Thyroid gland (tissue), 4 donors: ENCODE measurements at regions not wholly inside any gene's neighbourhood (a gene's known extent, or its start where the extent isn't known, plus 50 kb on each side); places are given as distances from the start of the nearest gene placed in this dataset.

Experiments
- DNase-seq, 2 donors: peaks; one replicate each; pipeline ENCODE4 v3.0.0-alpha.2; 2019
- H3K27ac ChIP-seq, 3 donors: fragments of 200-600 bp; sonication (generic); 1 replicate in 2 of 3; 2 replicates in 1 of 3; pipeline ENCODE4 v1.5.1; 2016 to 2019; ENCODE audit warnings: mild to moderate bottlenecking in 1 of 3, moderate library complexity in 1 of 3
- H3K27me3 ChIP-seq: fragments of 200-600 bp; sonication (generic); one replicate; pipeline ENCODE4 v1.5.1; 2019
- H3K36me3 ChIP-seq, 2 donors: fragments of 200-600 bp; sonication (generic); one replicate each; pipeline ENCODE4 v1.5.1; 2016 to 2019
- H3K4me1 ChIP-seq, 2 donors: fragments of 200-600 bp; sonication (generic); one replicate each; pipeline ENCODE4 v1.5.1; 2017 to 2019
- H3K4me3 ChIP-seq, 3 donors: fragments of 200-600 bp; sonication (generic); replicated peaks in 1 of 3; 1 replicate in 2 of 3; 2 replicates in 1 of 3; pipeline ENCODE4 v1.5.1; 2016; ENCODE audit warnings: mild to moderate bottlenecking in 1 of 3
- H3K9me3 ChIP-seq: fragments of 200-600 bp; sonication (generic); one replicate; pipeline ENCODE4 v1.5.1; 2017
- POLR2A ChIP-seq, 2 donors: fragments of 450-650 bp; IDR thresholded peaks; one replicate each; pipeline ENCODE4 v1.6.1; 2017; ENCODE audit warnings: antibody characterized with exemption in 2 of 2, mild to moderate bottlenecking in 2 of 2, moderate library complexity in 1 of 2
- WGBS, 2 donors: methylation state at CpG; one replicate each; pipeline ENCODE4 v1.1.5; 2017; 5-methylcytosine and 5-hydroxymethylcytosine counted together
- intact Hi-C: fragments of 100-400 bp; cut with DNase I; formaldehyde crosslinking; loops from one replicate; pipeline ENCODE4 v1.15.1; 2023
- TF ChIP-seq, protein P1 (sequence below), 6 experiments: fragments of 200-600 bp in 3 of 6; fragments of 450-650 bp in 3 of 6; sonication (generic) in 3 of 6; IDR thresholded peaks; one replicate each; pipeline ENCODE4 v1.5.1; 2016 to 2019; ENCODE audit warnings: antibody characterized with exemption in 6 of 6, mild to moderate bottlenecking in 2 of 6, inconsistent platforms in 1 of 6, moderate library complexity in 1 of 6

- intact Hi-C loops = no loop called here
- H3K4me3 ChIP-seq = no peak overlapping the region
- H3K9me3 ChIP-seq = no peaks in the 10 kb centered on the region
- H3K4me1 ChIP-seq = no peaks in the 10 kb centered on the region
- H3K27me3 ChIP-seq = no peaks in the 10 kb centered on the region
- WGBS, 2 donors = 84 to 86% methylated on average over 5 of the region's 5 CpGs
- H3K36me3 ChIP-seq = no peaks in the 10 kb centered on the region
- no peak for TF ChIP-seq POLR2A (IDR thresholded peaks at IDR 0.05)
- TF ChIP-seq, protein P1, sequence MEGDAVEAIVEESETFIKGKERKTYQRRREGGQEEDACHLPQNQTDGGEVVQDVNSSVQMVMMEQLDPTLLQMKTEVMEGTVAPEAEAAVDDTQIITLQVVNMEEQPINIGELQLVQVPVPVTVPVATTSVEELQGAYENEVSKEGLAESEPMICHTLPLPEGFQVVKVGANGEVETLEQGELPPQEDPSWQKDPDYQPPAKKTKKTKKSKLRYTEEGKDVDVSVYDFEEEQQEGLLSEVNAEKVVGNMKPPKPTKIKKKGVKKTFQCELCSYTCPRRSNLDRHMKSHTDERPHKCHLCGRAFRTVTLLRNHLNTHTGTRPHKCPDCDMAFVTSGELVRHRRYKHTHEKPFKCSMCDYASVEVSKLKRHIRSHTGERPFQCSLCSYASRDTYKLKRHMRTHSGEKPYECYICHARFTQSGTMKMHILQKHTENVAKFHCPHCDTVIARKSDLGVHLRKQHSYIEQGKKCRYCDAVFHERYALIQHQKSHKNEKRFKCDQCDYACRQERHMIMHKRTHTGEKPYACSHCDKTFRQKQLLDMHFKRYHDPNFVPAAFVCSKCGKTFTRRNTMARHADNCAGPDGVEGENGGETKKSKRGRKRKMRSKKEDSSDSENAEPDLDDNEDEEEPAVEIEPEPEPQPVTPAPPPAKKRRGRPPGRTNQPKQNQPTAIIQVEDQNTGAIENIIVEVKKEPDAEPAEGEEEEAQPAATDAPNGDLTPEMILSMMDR (IDR thresholded peaks at IDR 0.05) = no peak
- DNase-seq = no peak
- H3K27ac ChIP-seq = no peak overlapping the region
These were observed 100.5 kb downstream of the AASDH start for GRCh38 chr4:56286763-56287162.

DNA sequence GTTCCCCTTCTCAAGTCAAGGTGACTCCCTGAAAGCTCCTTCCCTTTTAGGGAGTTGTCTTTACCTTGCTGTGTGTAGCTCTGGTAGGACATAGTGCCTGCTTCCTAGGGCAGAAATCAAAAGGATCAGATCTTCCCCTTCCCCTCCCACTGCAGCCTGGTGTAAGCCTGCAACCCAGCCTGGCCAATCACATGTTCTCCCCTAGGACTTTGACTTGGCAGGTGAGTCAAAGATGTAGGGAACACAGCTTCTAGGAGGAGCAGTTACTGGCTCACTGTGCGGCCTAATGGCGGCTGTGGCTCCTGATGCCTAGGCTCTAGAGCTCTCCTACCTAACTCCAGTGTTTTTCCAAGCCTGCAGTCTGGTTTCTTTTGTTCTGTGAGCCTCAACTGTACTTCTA lies 103.9 kb downstream of the AASDH start:
- H3K27ac ChIP-seq = no peak overlapping the region
- intact Hi-C loops = no loop called here
- no peaks in the 10 kb centered on the region for H3K9me3 ChIP-seq
- 90 to 97% methylated on average over 2 of the region's 2 CpGs for WGBS, 2 donors
- no peaks in the 10 kb centered on the region for H3K4me1 ChIP-seq
- no peak for DNase-seq
- no peak overlapping the region for H3K4me3 ChIP-seq
- TF ChIP-seq POLR2A (IDR thresholded peaks at IDR 0.05) = no peak
- TF ChIP-seq, protein P1 (IDR thresholded peaks at IDR 0.05) = no peak
- no peaks in the 10 kb centered on the region for H3K36me3 ChIP-seq
- no peaks in the 10 kb centered on the region for H3K27me3 ChIP-seq

- no peak for DNase-seq
- TF ChIP-seq, protein P1 (IDR thresholded peaks at IDR 0.05) = no peak
- no peak for TF ChIP-seq POLR2A (IDR thresholded peaks at IDR 0.05)
- no peak overlapping the region for H3K4me3 ChIP-seq
- H3K36me3 ChIP-seq = no peaks in the 10 kb centered on the region
- H3K4me1 ChIP-seq = no peaks in the 10 kb centered on the region
- WGBS, 2 donors = 77 to 83% methylated on average over 2 of the region's 2 CpGs
- intact Hi-C loops = no loop called here
- H3K27ac ChIP-seq = no peak overlapping the region
- no peaks in the 10 kb centered on the region for H3K27me3 ChIP-seq
- no peaks in the 10 kb centered on the region for H3K9me3 ChIP-seq
These were observed 105.3 kb downstream of the AASDH start for GRCh38 chr4:56282004-56282403.

GRCh38 chr4:56276547-56276946 lies 110.7 kb downstream of the AASDH start:
- Histone ChIP-seq H3K27me3 (no peaks in the 10 kb centered on the region), H3K4me1 (no peaks in the 10 kb centered on the region), H3K9me3 (no peaks in the 10 kb centered on the region), H3K27ac (no peak overlapping the region), H3K4me3 (no peak overlapping the region), H3K36me3 (no peaks in the 10 kb centered on the region)
- no peak for DNase-seq
- TF ChIP-seq, protein P1 (IDR thresholded peaks at IDR 0.05) = no peak
- no peak for TF ChIP-seq POLR2A (IDR thresholded peaks at IDR 0.05)
- intact Hi-C loops = no loop called here

- 76 to 85% methylated on average over 2 of the region's 2 CpGs for WGBS, 2 donors
- Histone ChIP-seq H3K36me3 (no peaks in the 10 kb centered on the region), H3K27ac (no peak overlapping the region), H3K9me3 (no peaks in the 10 kb centered on the region), H3K4me1 (no peaks in the 10 kb centered on the region), H3K27me3 (no peaks in the 10 kb centered on the region), H3K4me3 (no peak overlapping the region)
- intact Hi-C loops = no loop called here
- TF ChIP-seq, protein P1 (IDR thresholded peaks at IDR 0.05) = no peak
- no peak for TF ChIP-seq POLR2A (IDR thresholded peaks at IDR 0.05)
- DNase-seq = no peak
These were observed 113.9 kb downstream of the AASDH start for GRCh38 chr4:56273391-56273790.
